ENCODE measurements at regions not wholly inside any gene's neighbourhood (a gene's known extent, or its start where the extent isn't known, plus 50 kb on each side); places are given as distances from the start of the nearest gene placed in this dataset.

- peaks cover 0 to 27% (median 6%) of the 10 kb centered on the region in 4 donors for H3K27me3 ChIP-seq
- WGBS, 2 donors: 71 to 80% methylated on average over 13 to 25 of the region's 25 CpGs
- TF ChIP-seq POLR2AphosphoS5 (IDR thresholded peaks at IDR 0.05): no peak
- no peak for TF ChIP-seq POLR2A (IDR thresholded peaks at IDR 0.05)
- TF ChIP-seq CTCF (IDR thresholded peaks at IDR 0.05): no peak
- TF ChIP-seq EP300 (IDR thresholded peaks at IDR 0.05): no peak
Observed at GRCh38 chr7:1291845-1292765, 59.4 kb downstream of the UNCX start.

GRCh38 chr7:1292972-1293830 is 60.5 kb downstream of the UNCX start:
- TF ChIP-seq POLR2A (IDR thresholded peaks at IDR 0.05): no peak
- no peak for TF ChIP-seq POLR2AphosphoS5 (IDR thresholded peaks at IDR 0.05)
- TF ChIP-seq CTCF (IDR thresholded peaks at IDR 0.05): no peak
- no peak for TF ChIP-seq EP300 (IDR thresholded peaks at IDR 0.05)
- DNase-seq: peak in 1 of 2 donors; percentile 58
- no peaks in the 10 kb centered on the region for H3K9me3 ChIP-seq
- peaks cover 0 to 31% (median 6%) of the 10 kb centered on the region in 4 donors for H3K27me3 ChIP-seq
- H3K36me3 ChIP-seq: no peaks in the 10 kb centered on the region
- no peak for ATAC-seq (ENCODE audit: low FRiP score in 2 of 2)
- no peak overlapping the region for H3K4me3 ChIP-seq
- H3K27ac ChIP-seq: no peak overlapping the region
- 56 to 62% methylated on average over 20 to 23 of the region's 24 CpGs for WGBS, 2 donors
- H3K4me1 ChIP-seq: peaks cover 9 to 18% (median 12%) of the 10 kb centered on the region in 4 donors

More at GRCh38 chr7:1291845-1292765, 59.4 kb downstream of the UNCX start:
- DNase-seq: peak in 1 of 2 donors; percentile 61
- no peak for ATAC-seq (ENCODE audit: low FRiP score in 2 of 2)
- H3K4me1 ChIP-seq: peaks cover 9 to 18% (median 12%) of the 10 kb centered on the region in 4 donors
- no peak overlapping the region for H3K27ac ChIP-seq
- no peaks in the 10 kb centered on the region for H3K9me3 ChIP-seq
- H3K4me3 ChIP-seq: no peak overlapping the region
- no peaks in the 10 kb centered on the region for H3K36me3 ChIP-seq

GRCh38 chr7:1293950-1294411 is 61.3 kb downstream of the UNCX start:
- Histone ChIP-seq H3K36me3 (no peaks in the 10 kb centered on the region), H3K4me1 (peaks cover 9 to 18% (median 12%) of the 10 kb centered on the region in 4 donors), H3K27me3 (peaks cover 0 to 27% (median 6%) of the 10 kb centered on the region in 4 donors), H3K27ac (no peak overlapping the region), H3K9me3 (no peaks in the 10 kb centered on the region), H3K4me3 (no peak overlapping the region)
- 83 to 89% methylated on average over 20 to 24 of the region's 28 CpGs for WGBS, 2 donors
- peak in 1 of 2 donors; percentile 83 for DNase-seq
- no peak for ATAC-seq (ENCODE audit: low FRiP score in 2 of 2)
- no peak for TF ChIP-seq POLR2A (IDR thresholded peaks at IDR 0.05)
- TF ChIP-seq CTCF (IDR thresholded peaks at IDR 0.05): no peak
- no peak for TF ChIP-seq EP300 (IDR thresholded peaks at IDR 0.05)
- TF ChIP-seq POLR2AphosphoS5 (IDR thresholded peaks at IDR 0.05): no peak

GRCh38 chr7:1295776-1296355 is 63.2 kb downstream of the UNCX start:
- TF ChIP-seq EP300 (IDR thresholded peaks at IDR 0.05): no peak
- Histone ChIP-seq H3K4me3 (no peak overlapping the region), H3K27ac (no peak overlapping the region), H3K4me1 (peaks cover 0 to 2% (median under 1%) of the 10 kb centered on the region in 4 donors), H3K9me3 (no peaks in the 10 kb centered on the region), H3K36me3 (no peaks in the 10 kb centered on the region), H3K27me3 (peaks cover 0 to 20% (median 4%) of the 10 kb centered on the region in 4 donors)
- 88% methylated on average over 12 of the region's 13 CpGs; no CpG with 5 or more reads in 1 of the 2 donors for WGBS, 2 donors
- ATAC-seq (ENCODE audit: low FRiP score in 2 of 2) (no peak), DNase-seq (peak in 1 of 2 donors; percentile 34)
